ENCODE measurements at regions not wholly inside any gene's neighbourhood (a gene's known extent, or its start where the extent isn't known, plus 50 kb on each side); places are given as distances from the start of the nearest gene placed in this dataset.
A peak's percentile ranks its signal among the peaks of the same experiment; 100 is the strongest.

DNA sequence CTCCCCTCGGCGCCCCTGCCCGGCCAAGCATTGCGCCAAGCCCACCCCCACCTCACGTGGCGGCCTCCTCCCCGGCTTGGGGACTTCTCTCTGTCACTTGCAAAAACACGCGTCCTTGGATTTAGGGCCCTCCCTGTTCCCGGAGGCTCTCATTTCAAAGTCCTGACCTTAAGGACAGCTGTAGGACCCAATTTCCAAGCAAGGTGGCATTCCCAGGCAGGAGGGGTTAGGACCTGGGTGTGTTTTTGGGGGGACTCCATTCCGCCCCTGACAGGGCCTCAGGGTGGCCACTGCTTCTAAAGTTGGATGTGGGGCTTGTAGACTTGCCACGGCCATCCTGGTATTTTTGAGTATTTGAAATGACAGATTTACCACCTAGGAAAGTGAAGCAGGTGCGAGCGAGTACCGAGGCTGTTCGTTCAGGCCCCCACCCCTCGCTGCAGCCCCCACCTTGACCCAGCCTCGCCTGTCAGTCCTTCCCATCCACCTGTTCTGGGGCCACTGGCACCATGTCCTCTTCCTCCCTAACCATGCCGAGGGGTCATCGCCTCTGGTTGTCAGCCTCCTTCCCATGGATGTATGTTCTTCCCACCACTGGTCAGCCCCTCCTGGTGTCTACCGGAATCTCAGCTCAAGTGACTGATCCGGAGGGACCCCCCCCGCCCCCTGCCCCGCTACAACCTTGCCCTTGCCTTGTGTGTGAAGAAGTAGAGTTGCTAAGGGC lies 52.4 kb downstream of the MRPL36 start (continued):
- TF ChIP-seq, protein P1, sequence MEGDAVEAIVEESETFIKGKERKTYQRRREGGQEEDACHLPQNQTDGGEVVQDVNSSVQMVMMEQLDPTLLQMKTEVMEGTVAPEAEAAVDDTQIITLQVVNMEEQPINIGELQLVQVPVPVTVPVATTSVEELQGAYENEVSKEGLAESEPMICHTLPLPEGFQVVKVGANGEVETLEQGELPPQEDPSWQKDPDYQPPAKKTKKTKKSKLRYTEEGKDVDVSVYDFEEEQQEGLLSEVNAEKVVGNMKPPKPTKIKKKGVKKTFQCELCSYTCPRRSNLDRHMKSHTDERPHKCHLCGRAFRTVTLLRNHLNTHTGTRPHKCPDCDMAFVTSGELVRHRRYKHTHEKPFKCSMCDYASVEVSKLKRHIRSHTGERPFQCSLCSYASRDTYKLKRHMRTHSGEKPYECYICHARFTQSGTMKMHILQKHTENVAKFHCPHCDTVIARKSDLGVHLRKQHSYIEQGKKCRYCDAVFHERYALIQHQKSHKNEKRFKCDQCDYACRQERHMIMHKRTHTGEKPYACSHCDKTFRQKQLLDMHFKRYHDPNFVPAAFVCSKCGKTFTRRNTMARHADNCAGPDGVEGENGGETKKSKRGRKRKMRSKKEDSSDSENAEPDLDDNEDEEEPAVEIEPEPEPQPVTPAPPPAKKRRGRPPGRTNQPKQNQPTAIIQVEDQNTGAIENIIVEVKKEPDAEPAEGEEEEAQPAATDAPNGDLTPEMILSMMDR (IDR thresholded peaks at IDR 0.05): no peak
- TF ChIP-seq RELA (CRISPR knock-in tag; IDR thresholded peaks at IDR 0.05; ENCODE audit: borderline replicate concordance): no peak
- TF ChIP-seq, protein P2, sequence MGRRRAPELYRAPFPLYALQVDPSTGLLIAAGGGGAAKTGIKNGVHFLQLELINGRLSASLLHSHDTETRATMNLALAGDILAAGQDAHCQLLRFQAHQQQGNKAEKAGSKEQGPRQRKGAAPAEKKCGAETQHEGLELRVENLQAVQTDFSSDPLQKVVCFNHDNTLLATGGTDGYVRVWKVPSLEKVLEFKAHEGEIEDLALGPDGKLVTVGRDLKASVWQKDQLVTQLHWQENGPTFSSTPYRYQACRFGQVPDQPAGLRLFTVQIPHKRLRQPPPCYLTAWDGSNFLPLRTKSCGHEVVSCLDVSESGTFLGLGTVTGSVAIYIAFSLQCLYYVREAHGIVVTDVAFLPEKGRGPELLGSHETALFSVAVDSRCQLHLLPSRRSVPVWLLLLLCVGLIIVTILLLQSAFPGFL (CRISPR knock-in tag; IDR thresholded peaks at IDR 0.05; ENCODE audit: borderline replicate concordance): no peak
- TF ChIP-seq, protein P3, sequence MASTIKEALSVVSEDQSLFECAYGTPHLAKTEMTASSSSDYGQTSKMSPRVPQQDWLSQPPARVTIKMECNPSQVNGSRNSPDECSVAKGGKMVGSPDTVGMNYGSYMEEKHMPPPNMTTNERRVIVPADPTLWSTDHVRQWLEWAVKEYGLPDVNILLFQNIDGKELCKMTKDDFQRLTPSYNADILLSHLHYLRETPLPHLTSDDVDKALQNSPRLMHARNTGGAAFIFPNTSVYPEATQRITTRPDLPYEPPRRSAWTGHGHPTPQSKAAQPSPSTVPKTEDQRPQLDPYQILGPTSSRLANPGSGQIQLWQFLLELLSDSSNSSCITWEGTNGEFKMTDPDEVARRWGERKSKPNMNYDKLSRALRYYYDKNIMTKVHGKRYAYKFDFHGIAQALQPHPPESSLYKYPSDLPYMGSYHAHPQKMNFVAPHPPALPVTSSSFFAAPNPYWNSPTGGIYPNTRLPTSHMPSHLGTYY (CRISPR knock-in tag; IDR thresholded peaks at IDR 0.05): no peak
- TF ChIP-seq IRF2 (CRISPR knock-in tag; IDR thresholded peaks at IDR 0.05; ENCODE audit: borderline replicate concordance, low read depth): no peak
- no peak for TF ChIP-seq NFYB (CRISPR knock-in tag; conservative IDR thresholded peaks at IDR 0.05; ENCODE audit: low read depth)
- TF ChIP-seq, protein P4, sequence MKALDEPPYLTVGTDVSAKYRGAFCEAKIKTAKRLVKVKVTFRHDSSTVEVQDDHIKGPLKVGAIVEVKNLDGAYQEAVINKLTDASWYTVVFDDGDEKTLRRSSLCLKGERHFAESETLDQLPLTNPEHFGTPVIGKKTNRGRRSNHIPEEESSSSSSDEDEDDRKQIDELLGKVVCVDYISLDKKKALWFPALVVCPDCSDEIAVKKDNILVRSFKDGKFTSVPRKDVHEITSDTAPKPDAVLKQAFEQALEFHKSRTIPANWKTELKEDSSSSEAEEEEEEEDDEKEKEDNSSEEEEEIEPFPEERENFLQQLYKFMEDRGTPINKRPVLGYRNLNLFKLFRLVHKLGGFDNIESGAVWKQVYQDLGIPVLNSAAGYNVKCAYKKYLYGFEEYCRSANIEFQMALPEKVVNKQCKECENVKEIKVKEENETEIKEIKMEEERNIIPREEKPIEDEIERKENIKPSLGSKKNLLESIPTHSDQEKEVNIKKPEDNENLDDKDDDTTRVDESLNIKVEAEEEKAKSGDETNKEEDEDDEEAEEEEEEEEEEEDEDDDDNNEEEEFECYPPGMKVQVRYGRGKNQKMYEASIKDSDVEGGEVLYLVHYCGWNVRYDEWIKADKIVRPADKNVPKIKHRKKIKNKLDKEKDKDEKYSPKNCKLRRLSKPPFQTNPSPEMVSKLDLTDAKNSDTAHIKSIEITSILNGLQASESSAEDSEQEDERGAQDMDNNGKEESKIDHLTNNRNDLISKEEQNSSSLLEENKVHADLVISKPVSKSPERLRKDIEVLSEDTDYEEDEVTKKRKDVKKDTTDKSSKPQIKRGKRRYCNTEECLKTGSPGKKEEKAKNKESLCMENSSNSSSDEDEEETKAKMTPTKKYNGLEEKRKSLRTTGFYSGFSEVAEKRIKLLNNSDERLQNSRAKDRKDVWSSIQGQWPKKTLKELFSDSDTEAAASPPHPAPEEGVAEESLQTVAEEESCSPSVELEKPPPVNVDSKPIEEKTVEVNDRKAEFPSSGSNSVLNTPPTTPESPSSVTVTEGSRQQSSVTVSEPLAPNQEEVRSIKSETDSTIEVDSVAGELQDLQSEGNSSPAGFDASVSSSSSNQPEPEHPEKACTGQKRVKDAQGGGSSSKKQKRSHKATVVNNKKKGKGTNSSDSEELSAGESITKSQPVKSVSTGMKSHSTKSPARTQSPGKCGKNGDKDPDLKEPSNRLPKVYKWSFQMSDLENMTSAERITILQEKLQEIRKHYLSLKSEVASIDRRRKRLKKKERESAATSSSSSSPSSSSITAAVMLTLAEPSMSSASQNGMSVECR (CRISPR knock-in tag; IDR thresholded peaks at IDR 0.05; ENCODE audit: borderline replicate concordance): no peak
- no peak for TF ChIP-seq ZNF396 (CRISPR knock-in tag; IDR thresholded peaks at IDR 0.05; ENCODE audit: borderline replicate concordance)
- TF ChIP-seq ZNF138 (CRISPR knock-in tag; conservative IDR thresholded peaks at IDR 0.05): no peak
- TF ChIP-seq, protein P5, sequence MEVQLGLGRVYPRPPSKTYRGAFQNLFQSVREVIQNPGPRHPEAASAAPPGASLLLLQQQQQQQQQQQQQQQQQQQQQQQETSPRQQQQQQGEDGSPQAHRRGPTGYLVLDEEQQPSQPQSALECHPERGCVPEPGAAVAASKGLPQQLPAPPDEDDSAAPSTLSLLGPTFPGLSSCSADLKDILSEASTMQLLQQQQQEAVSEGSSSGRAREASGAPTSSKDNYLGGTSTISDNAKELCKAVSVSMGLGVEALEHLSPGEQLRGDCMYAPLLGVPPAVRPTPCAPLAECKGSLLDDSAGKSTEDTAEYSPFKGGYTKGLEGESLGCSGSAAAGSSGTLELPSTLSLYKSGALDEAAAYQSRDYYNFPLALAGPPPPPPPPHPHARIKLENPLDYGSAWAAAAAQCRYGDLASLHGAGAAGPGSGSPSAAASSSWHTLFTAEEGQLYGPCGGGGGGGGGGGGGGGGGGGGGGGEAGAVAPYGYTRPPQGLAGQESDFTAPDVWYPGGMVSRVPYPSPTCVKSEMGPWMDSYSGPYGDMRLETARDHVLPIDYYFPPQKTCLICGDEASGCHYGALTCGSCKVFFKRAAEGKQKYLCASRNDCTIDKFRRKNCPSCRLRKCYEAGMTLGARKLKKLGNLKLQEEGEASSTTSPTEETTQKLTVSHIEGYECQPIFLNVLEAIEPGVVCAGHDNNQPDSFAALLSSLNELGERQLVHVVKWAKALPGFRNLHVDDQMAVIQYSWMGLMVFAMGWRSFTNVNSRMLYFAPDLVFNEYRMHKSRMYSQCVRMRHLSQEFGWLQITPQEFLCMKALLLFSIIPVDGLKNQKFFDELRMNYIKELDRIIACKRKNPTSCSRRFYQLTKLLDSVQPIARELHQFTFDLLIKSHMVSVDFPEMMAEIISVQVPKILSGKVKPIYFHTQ (CRISPR knock-in tag; IDR thresholded peaks at IDR 0.05): no peak

DNA sequence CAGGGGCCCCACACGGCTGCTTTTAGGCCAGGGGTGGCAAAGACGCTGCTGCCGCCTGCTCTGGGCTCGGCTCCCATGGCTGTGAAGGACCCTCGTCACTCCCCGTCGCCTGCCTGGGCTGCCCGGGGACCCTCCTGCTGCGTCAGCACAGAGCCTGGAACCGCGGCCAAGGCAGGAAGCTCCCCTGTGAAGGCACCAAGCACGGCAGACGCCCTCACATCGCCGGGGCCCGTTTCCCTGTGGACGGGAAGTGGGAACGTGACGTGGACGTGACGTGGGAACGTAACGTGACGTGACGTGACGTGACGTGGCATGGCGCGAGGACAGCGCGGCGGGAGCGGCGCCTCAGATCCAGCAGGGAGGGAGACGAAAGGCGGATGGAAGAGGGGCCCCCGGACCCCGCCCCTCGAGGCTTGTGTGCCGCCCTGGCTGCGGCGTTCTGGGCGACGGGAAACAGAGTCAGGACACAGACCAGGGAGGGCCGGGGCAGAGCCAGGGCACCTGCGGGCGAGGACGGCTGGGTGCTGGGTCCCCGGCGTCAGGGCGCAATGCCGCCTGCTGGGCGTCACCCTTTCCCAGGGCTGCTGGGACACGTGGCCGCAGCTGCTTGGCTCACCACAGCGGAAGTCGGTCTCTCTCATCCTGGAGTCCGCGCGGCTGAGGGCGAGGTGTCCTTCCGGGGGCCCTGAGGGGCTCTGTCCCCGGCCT lies 53.1 kb downstream of the MRPL36 start:
- H3K27me3 Mint-ChIP-seq (ENCODE audit: low read depth): no peaks in the 10 kb centered on the region
- TF ChIP-seq, protein P4 (CRISPR knock-in tag; IDR thresholded peaks at IDR 0.05; ENCODE audit: borderline replicate concordance): no peak
- TF ChIP-seq GTF2I (CRISPR knock-in tag; conservative IDR thresholded peaks at IDR 0.05) (no peak), RELA (CRISPR knock-in tag; IDR thresholded peaks at IDR 0.05; ENCODE audit: borderline replicate concordance) (0 out of 2 replicates have a peak, but pooled peaks have one; percentile 42)
- H3K27ac Mint-ChIP-seq: no peak overlapping the region
- no peak for ATAC-seq
- POLR2A ChIA-PET: no interaction called here
- no peaks in the 10 kb centered on the region for H3K36me3 Mint-ChIP-seq
- CTCF ChIA-PET: no interaction called here
- H3K4me3 Mint-ChIP-seq: no peak overlapping the region
- peak; percentile 8 for DNase-seq (ENCODE audit: low spot score)
- H3K4me1 Mint-ChIP-seq: no peaks in the 10 kb centered on the region
- peaks cover 9% of the 10 kb centered on the region; the same call in 1 of the 2 replicates for H3K9me3 Mint-ChIP-seq

Measured in WTC11 (cell line).